ENCODE measurements at regions not wholly inside any gene's neighbourhood (a gene's known extent, or its start where the extent isn't known, plus 50 kb on each side); places are given as distances from the start of the nearest gene placed in this dataset.

GRCh38 chr3:164832216-164832615, 246.1 kb downstream of the SI start:
- no peak overlapping the region for H3K4me2 ChIP-seq (ENCODE audit: low read length)

DNA sequence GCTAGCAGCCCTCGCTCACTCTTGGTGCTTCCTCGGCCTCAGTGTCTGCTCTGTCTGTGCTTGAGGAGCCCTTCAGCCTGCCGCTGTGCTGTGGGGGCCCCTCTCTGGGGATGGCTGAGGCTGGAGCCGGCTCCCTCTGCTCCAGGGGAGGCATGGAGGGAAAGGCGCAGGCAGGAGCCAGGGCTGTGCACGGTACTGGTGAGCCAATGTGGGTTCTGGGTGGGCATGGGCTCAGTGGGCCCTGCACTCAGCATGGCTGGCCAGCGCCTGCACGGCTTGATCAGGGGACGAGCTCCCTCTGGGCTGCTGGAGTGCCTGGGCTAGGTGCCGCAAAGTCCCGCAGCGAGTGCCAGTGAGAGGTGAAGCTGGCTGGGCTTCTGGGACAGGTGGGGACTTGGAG, 260.0 kb downstream of the SI start:
- Histone ChIP-seq H3K9me2 (replicated peaks; ENCODE audit: control insufficient read depth, low read length) (no peaks in the 10 kb centered on the region), H3K27me3 (ENCODE audit: control insufficient read depth, low read length) (no peaks in the 10 kb centered on the region), H3K4me1 (ENCODE audit: control insufficient read depth, low read length) (no peaks in the 10 kb centered on the region), H3K9me3 (ENCODE audit: control insufficient read depth, insufficient read depth, low read length) (no peaks in the 10 kb centered on the region), H3F3A (ENCODE audit: control insufficient read depth, insufficient read depth) (no peaks in the 10 kb centered on the region), H4K20me1 (ENCODE audit: control insufficient read depth, insufficient read depth, low read depth, low read length) (no peaks in the 10 kb centered on the region), H3K4me2 (ENCODE audit: low read length) (no peak overlapping the region), H3K27ac (ENCODE audit: low read depth, low read length) (no peak overlapping the region), H3K4me3 (ENCODE audit: low read length) (no peak overlapping the region), H3K79me2 (ENCODE audit: control insufficient read depth, low read length) (no peaks in the 10 kb centered on the region), H3K36me3 (ENCODE audit: control insufficient read depth, low read length) (no peaks in the 10 kb centered on the region)
- TF ChIP-seq, protein P1, sequence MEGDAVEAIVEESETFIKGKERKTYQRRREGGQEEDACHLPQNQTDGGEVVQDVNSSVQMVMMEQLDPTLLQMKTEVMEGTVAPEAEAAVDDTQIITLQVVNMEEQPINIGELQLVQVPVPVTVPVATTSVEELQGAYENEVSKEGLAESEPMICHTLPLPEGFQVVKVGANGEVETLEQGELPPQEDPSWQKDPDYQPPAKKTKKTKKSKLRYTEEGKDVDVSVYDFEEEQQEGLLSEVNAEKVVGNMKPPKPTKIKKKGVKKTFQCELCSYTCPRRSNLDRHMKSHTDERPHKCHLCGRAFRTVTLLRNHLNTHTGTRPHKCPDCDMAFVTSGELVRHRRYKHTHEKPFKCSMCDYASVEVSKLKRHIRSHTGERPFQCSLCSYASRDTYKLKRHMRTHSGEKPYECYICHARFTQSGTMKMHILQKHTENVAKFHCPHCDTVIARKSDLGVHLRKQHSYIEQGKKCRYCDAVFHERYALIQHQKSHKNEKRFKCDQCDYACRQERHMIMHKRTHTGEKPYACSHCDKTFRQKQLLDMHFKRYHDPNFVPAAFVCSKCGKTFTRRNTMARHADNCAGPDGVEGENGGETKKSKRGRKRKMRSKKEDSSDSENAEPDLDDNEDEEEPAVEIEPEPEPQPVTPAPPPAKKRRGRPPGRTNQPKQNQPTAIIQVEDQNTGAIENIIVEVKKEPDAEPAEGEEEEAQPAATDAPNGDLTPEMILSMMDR (IDR thresholded peaks at IDR 0.05; ENCODE audit: low read depth, low read length, poor library complexity, severe bottlenecking): no peak
- no peak for TF ChIP-seq EZH2phosphoT487 (IDR thresholded peaks at IDR 0.05; ENCODE audit: borderline replicate concordance, low read length)

More at GRCh38 chr3:164832216-164832615, 246.1 kb downstream of the SI start:
- H3K27ac ChIP-seq (ENCODE audit: low read depth, low read length): no peak overlapping the region
- H3K79me2 ChIP-seq (ENCODE audit: control insufficient read depth, low read length): no peaks in the 10 kb centered on the region
- no peaks in the 10 kb centered on the region for H3K9me2 ChIP-seq (replicated peaks; ENCODE audit: control insufficient read depth, low read length)
- no peak for TF ChIP-seq EZH2phosphoT487 (IDR thresholded peaks at IDR 0.05; ENCODE audit: borderline replicate concordance, low read length)
- TF ChIP-seq, protein P1 (IDR thresholded peaks at IDR 0.05; ENCODE audit: low read depth, low read length, poor library complexity, severe bottlenecking): no peak
- H3K9me3 ChIP-seq (ENCODE audit: control insufficient read depth, insufficient read depth, low read length): no peaks in the 10 kb centered on the region
- H3K4me3 ChIP-seq (ENCODE audit: low read length): no peak overlapping the region
- no peaks in the 10 kb centered on the region for H3F3A ChIP-seq (ENCODE audit: control insufficient read depth, insufficient read depth)
- H3K4me1 ChIP-seq (ENCODE audit: control insufficient read depth, low read length): no peaks in the 10 kb centered on the region
- H4K20me1 ChIP-seq (ENCODE audit: control insufficient read depth, insufficient read depth, low read depth, low read length): no peaks in the 10 kb centered on the region
- H3K27me3 ChIP-seq (ENCODE audit: control insufficient read depth, low read length): no peaks in the 10 kb centered on the region
- H3K36me3 ChIP-seq (ENCODE audit: control insufficient read depth, low read length): no peaks in the 10 kb centered on the region

DNA sequence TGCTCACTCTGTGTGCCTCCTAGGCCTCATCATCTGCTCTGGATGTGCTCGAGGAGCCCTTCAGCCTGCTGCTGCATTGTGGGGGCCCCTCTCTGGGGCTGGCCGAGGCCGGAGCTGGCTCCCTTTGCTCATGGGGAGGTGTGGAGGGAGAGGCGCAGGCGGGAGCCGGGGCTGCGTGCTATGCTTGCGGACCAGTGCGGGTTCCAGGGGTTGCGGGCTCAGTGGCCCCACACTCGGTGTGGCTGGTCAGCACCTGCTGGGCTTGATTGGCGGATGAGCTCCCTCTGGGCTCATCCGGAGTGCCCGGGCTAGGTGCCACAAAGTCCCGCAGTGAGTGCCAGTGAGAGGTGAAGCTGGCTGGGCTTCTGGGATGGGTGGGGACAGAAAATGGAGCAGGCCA, 264.2 kb downstream of the SI start:
- TF ChIP-seq, protein P1 (IDR thresholded peaks at IDR 0.05; ENCODE audit: low read depth, low read length, poor library complexity, severe bottlenecking): no peak
- no peak for TF ChIP-seq EZH2phosphoT487 (IDR thresholded peaks at IDR 0.05; ENCODE audit: borderline replicate concordance, low read length)
- H3K79me2 ChIP-seq (ENCODE audit: control insufficient read depth, low read length): no peaks in the 10 kb centered on the region
- no peaks in the 10 kb centered on the region for H3K36me3 ChIP-seq (ENCODE audit: control insufficient read depth, low read length)
- H3K27me3 ChIP-seq (ENCODE audit: control insufficient read depth, low read length): no peaks in the 10 kb centered on the region
- H3K9me2 ChIP-seq (replicated peaks; ENCODE audit: control insufficient read depth, low read length): no peaks in the 10 kb centered on the region
- H3F3A ChIP-seq (ENCODE audit: control insufficient read depth, insufficient read depth): no peaks in the 10 kb centered on the region
- no peaks in the 10 kb centered on the region for H3K4me1 ChIP-seq (ENCODE audit: control insufficient read depth, low read length)
- no peak overlapping the region for H3K27ac ChIP-seq (ENCODE audit: low read depth, low read length)
- H3K4me3 ChIP-seq (ENCODE audit: low read length): no peak overlapping the region
- H3K4me2 ChIP-seq (ENCODE audit: low read length): no peak overlapping the region
- H4K20me1 ChIP-seq (ENCODE audit: control insufficient read depth, insufficient read depth, low read depth, low read length): no peaks in the 10 kb centered on the region
- H3K9me3 ChIP-seq (ENCODE audit: control insufficient read depth, insufficient read depth, low read length): no peaks in the 10 kb centered on the region

GRCh38 chr3:164812042-164812441, 266.3 kb downstream of the SI start:
- Histone ChIP-seq H3K4me2 (ENCODE audit: low read length) (no peak overlapping the region), H3F3A (ENCODE audit: control insufficient read depth, insufficient read depth) (no peaks in the 10 kb centered on the region), H3K4me3 (ENCODE audit: low read length) (no peak overlapping the region), H3K4me1 (ENCODE audit: control insufficient read depth, low read length) (no peaks in the 10 kb centered on the region), H3K36me3 (ENCODE audit: control insufficient read depth, low read length) (no peaks in the 10 kb centered on the region), H3K27me3 (ENCODE audit: control insufficient read depth, low read length) (no peaks in the 10 kb centered on the region), H3K9me2 (replicated peaks; ENCODE audit: control insufficient read depth, low read length) (no peaks in the 10 kb centered on the region), H3K9me3 (ENCODE audit: control insufficient read depth, insufficient read depth, low read length) (no peaks in the 10 kb centered on the region), H4K20me1 (ENCODE audit: control insufficient read depth, insufficient read depth, low read depth, low read length) (no peaks in the 10 kb centered on the region), H3K79me2 (ENCODE audit: control insufficient read depth, low read length) (no peaks in the 10 kb centered on the region), H3K27ac (ENCODE audit: low read depth, low read length) (no peak overlapping the region)
- no peak for TF ChIP-seq EZH2phosphoT487 (IDR thresholded peaks at IDR 0.05; ENCODE audit: borderline replicate concordance, low read length)
- TF ChIP-seq, protein P1 (IDR thresholded peaks at IDR 0.05; ENCODE audit: low read depth, low read length, poor library complexity, severe bottlenecking): no peak

Measured in DOHH2 (cell line).